ENCODE measurements at regions not wholly inside any gene's neighbourhood (a gene's known extent, or its start where the extent isn't known, plus 50 kb on each side); places are given as distances from the start of the nearest gene placed in this dataset.
"Not testable (repeated sequence)": the region's sequence is repeated elsewhere in the genome, so short reads cannot be mapped to it uniquely, and the experiment has no call there.

DNA sequence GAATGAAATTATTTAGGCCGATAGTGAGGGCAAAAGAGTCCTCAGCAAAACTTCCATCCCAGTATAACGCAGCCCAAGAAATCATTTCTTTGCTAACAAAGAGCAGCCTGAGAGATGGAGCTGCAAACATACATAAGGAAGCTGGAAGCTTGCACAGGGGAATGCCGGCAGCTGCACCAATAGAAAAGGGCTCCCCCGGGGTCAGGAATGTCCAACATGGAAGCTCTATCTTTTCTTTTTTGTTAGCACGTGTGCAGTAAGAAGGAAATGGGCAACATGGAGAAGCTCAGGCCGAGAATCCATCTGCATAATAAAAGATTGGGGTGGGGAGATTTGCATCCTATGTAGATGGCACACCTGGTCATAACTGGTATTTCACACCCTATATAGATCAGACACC lies 1363.5 kb upstream of the PCDH20 start:
- no peak for DNase-seq

DNA sequence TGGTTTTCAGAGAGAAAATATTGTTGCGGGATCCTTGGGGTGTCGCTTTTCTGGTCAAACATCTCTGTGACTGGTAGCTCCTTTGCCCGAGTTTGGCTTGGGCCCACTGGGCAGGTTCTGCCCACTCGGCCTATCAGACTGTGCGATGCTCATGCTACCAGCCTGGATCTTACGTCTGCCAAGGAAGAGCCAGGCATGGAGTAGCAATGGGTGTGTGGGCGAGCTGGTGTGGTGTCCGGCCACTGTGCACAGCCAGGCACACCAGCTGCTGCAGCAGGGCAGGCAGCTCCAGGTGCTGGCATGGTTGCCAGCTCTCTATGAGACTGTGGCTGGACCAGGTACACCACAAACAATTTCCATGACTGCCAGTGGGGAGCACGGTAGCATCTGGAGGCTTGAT lies 1351.8 kb upstream of the PCDH20 start:
- DNase-seq = no peak

DNA sequence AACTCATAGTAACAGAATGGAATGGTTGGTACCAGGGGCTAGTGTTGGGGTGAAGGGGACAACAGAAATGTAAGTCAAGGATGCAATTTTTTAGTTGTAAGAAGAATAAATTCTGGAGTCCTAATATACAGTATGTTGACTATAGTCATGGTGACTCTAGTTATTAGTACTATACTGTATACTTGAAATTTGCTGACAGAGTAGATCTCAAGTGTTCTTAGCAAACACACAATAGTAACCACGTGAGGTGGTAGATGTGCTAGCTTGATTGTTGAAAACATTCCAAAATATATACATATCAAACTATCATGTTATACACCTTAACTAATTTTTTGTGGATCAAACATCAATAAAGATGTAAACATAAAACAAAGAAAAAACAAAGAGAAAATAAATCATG lies 1345.1 kb upstream of the PCDH20 start:
- no peak for DNase-seq

DNA sequence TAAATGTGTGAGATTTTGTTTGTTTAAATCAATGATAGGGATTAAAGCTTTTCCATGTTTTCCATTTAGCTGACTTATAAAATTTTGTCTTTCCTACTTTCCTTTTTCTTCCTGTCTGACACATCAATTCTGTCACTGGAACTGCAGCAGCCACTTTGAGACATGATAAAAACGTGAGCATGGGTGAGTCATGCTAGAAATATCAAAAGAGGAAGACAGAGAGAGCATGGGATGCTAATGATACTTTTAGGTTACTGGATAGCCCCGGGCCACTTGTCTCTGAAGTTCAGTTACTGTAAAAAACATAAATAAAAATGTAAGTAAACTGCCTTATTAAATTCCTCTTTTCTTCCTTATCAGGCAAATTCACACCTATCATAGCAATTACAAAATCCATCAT lies 1332.0 kb upstream of the PCDH20 start:
- no peak for DNase-seq

DNA sequence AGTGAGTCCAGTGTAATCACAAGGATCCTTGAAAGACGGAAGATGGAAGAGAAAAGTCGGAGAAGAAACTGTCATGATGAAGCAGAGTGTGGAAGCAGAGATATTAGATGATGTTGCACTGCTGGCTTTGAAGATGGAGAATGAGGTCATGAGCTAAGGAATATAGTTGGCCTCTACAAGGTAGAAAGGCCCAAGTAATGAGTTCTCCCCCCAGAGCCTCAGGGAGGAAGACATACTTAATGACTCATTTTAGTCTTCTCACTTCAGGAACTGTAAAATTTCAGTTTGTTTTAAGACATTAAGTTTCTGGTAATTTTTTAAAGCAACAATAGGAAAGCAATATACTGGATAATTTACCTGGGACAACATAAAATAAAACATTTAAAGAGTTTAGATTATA lies 1331.5 kb upstream of the PCDH20 start:
- no peak for DNase-seq

DNA sequence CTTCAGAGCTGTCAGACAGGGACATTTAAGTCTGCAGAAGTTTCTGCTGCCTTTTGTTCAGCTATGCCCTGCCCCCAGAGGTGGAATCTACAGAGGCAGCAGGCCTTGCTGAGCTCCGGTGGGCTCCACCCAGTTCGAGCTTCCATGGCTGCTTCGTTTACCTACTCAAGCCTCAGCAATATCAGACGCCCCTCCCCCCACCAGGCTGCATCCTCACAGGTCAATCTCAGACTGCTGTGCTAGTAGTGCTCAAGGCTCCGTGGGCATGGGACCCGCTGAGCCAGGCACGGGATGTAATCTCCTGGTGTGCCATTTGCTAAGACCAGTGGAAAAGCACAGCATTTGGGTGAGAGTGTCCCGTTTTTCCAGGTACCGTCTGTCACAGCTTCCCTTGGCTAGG lies 1314.1 kb upstream of the PCDH20 start:
- DNase-seq = not testable (repeated sequence)

DNA sequence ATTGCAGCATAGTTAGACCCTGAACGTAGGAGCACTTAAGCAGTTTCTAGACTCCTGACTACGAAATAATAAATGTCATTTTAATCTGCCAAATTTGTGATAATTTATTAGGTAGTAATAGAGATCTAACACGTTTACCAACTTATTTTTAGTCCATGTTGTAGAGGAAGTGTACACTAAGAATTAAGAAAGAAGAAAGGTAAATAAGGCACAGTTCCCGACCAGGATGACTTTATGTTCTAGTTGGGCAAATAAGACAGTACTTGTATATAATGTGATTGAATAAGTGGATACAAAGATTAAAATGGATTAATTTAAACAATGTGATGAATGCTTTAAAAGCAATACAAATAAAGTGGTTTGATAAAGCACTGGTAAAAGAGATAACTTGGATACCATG lies 1306.2 kb upstream of the PCDH20 start:
- DNase-seq = no peak

DNA sequence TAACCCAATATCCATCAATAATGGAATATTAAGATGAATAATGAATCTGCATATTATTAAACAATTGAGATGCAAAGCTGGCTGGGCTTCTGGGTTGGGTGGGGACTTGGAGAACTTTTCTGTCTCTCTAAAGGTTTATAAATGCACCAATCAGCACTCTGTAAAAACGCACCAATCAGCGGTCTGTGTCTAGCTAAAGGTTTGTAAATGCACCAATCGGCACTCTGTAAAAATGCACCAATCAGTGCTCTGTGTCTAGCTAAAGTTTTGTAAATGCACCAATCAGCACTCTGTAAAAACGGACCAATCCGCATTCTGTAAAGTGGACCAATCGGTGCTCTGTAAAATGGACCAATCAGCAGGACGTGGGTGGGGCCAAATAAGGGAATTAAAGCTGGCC lies 1296.3 kb upstream of the PCDH20 start:
- not testable (repeated sequence) for DNase-seq

DNA sequence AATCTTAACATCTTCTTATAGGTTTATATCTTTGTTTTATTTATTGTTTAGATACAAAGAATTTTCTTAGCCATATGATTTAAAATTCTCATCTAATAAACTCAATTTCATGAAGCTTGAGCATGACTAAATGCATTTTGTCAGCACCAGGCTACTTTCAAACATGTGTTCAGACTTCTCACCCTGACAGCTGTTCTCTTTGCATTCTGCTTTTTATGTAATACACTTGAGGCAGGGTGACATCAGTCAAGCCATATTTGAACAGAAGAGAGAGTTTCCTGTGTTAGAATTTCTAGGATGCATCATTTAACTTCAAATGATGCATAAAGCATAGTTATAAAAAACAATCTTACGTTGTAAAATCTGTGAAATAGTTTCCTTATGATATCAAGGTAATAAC lies 1295.1 kb upstream of the PCDH20 start:
- no peak for DNase-seq

DNA sequence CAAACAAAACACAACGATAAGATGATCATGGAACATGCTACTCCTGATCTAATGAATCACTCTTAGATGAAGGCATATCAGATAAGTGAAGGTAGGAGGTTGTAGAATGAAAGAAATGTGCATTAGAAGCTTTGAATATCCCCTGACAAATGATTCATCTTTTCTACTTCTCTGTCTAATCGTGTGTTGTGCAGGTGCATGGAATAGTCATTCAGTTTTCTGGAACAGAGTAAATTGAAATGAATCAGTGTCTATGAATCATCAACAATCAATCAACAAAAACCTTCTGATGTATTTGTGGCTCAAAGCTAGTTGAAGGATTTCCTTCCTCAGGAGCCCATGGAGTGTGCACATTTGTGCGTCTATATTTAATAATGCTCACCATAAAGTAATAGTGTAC lies 1290.4 kb upstream of the PCDH20 start:
- DNase-seq = no peak

DNA sequence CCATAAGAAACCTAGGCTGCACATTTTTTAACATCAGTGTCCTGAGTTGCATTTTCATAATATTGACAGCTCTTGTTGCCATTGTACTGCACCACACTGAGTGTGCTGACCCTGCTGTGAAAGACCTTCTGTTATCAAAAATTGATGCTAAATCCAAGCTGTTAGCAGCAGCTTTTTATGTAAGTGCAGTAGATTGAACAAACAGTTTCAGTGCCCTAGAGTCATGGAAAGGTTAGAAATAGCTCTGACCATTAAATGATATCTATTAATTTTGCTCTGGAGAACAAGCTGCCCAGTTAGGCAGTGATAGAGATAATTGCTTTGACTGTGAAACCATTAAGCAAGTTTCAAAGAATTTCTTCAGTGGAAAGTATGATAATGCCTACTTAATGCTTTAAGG lies 1289.2 kb upstream of the PCDH20 start:
- DNase-seq = no peak

DNA sequence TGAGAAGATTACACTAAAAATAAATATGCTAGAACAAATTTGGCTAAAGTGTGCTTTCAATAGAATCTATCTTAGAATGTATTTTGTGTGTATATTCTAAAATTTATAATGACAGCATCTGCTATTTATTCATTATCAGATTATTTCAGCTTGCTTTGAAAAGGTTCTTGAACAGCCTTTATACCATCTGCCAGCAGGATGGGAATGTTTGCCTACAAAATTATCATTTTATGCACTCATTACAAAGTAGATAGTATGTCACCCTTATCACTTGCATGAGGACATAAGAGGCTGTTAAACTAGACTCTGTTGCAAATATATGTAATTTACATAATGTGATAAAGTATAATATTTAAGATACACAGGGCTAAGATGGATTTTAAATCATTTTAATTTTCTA lies 1286.9 kb upstream of the PCDH20 start:
- DNase-seq = no peak

DNA sequence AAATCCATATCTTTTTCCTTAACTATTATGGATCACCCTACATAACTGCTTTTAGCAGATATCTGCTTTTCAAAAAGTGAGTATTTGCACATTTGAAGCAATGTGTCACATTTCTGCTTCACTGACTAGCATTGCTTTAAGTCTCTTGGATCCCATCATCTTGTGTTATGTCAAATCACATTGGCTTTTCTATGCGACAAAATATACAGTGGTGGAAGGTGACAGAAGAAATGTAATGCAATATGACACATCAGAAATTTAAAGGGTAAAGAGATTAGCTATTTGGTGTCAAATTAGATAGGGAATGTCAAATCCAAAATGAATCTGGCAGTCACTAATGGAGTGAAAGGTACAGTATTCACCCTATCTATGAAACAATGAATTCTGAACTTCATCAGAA lies 1282.1 kb upstream of the PCDH20 start:
- no peak for DNase-seq

DNA sequence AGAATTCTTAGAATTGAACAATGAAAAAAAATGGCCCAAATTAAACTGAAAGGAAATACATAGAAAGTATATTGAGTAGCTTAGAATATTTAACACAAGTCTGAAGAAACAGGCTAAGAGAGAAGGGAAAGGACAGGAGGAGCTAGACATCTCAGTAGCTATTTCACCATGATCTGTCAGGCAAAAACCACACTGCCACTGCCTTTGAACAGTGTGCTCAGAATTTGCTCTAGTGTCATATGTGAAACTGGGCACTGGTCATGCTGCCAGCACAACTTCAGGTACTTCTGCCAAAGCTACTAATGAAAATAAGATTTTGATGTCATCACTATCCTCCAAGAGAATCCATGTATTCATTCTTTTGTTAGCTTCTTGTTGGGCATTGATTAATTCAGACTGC lies 1280.8 kb upstream of the PCDH20 start:
- DNase-seq = no peak

DNA sequence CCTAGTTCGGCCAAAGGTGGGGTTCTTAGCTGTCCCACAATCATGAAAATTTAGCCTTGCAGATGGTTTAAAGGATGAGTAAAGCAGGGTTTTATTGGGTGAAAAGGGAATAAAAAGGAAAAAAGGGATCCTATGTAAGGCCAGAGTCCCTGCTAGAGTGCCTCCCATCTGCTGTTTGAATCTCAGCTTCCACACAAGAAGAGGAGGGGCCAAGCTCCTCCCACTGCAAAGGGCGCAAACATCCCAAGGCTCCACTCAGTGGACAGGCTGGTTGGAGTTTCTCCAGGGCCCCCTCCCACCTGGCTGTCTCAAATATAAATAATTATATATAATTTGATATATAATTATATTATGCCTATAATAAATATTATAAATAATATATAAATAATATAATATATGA lies 1272.1 kb upstream of the PCDH20 start:
- DNase-seq = no peak

DNA sequence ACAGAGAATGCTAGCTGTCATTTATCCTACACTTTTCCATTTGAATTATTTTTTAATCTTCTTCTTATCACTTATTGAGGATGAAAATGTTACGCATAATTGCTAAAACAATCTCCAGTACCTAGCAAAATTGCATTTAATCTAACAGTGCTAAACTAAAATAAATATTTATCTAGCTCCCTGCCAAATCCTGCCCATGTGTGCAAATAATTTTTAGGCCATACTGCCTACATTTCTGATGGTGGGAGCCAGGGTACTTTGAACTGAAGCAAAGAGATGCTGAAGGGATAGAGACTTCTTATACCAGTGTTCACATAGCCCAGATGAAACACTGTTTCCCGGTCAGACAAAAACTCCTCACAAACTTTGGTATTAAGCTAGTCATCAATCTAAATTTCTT lies 1268.7 kb upstream of the PCDH20 start:
- DNase-seq = no peak

DNA sequence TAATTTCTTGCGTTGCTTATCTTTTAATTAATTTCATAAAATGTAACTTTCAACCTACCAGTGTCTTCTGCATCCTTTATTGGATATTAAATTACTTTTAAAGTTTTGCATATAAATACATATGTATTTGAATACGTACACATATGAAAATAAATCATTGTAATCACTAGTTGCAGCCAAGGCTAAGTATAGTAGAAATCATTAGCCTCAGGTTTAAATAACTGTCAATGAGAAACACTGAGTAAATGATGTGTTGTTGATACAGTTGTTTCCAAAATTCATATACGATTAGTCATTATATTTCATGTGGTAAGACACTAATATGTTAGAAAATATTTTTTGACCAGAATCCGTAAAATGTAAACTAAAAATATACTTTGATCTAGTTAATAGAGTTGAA lies 1267.1 kb upstream of the PCDH20 start:
- DNase-seq = no peak

DNA sequence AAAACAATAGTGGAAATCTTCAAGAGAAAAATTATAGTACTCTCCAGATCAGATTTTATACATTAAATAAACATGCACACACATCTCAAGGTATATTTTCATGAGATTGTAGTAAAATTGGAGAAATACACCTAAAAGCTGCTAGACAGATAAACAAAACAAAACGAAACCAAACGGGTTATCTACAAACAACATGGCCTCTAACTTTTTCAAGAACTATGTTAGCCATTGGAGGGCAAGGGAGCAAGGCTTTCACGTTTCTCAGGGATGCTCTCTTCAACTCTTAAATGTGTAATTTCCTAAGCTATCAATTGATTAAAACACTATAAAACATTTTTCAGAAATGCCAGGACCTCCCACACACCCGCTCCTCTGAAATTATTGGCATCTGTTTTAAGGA lies 1262.4 kb upstream of the PCDH20 start:
- DNase-seq = no peak

DNA sequence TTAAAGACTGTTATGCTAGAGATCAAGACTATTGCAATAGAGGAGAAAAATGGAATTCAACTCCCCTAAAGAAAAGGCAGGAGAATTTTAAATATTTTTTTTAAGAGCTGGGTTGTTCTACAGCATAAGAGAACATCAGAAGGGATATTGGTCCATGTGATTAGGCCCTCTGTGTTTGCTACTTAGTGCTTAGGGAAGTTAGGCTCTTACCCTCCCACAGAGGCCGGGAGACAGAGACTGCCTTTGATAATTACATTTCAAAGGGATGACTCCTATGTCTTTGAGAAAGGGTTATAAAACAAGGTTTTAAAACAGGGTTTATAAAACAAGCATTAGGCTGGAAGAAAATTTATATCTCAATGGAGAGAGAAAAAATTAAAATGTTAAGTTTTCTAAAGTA lies 1248.1 kb upstream of the PCDH20 start:
- no peak for DNase-seq

DNA sequence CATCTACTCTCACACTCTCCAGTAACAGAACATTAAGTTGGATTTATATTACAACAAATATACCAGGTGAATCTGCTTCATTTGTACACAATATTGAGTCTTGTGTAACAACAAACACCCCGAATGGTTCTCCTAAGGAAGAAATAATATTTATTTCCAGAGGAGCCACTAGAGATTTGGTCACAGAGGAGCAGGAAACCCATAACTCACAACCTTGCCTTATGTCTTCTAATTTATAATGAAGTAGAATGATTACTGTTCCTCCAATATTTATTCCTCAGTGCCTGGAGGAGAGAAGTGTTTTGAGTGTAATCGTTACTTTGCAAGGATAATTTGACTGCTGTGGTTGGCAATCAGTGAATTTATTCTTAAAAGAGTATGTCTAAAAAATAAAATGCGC lies 1243.7 kb upstream of the PCDH20 start:
- DNase-seq = no peak

DNA sequence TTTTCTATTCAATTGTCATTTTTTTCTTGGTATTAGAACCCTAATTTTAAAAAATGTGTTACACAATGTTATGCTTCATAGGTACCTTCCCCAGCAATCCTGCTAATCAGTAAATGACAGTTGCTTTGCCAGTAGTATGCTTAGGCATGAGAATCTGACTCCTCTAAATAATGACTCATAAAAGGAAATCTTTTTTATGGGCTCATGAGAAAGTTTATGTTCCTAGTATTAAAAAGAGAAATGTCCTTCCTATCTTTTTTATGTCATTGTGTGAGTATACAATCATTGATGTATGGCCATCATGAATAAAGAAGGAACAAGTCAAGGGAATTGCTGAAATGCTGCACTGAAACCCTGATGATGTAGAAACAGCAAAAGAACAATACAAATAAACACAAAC lies 1237.7 kb upstream of the PCDH20 start:
- DNase-seq = no peak

DNA sequence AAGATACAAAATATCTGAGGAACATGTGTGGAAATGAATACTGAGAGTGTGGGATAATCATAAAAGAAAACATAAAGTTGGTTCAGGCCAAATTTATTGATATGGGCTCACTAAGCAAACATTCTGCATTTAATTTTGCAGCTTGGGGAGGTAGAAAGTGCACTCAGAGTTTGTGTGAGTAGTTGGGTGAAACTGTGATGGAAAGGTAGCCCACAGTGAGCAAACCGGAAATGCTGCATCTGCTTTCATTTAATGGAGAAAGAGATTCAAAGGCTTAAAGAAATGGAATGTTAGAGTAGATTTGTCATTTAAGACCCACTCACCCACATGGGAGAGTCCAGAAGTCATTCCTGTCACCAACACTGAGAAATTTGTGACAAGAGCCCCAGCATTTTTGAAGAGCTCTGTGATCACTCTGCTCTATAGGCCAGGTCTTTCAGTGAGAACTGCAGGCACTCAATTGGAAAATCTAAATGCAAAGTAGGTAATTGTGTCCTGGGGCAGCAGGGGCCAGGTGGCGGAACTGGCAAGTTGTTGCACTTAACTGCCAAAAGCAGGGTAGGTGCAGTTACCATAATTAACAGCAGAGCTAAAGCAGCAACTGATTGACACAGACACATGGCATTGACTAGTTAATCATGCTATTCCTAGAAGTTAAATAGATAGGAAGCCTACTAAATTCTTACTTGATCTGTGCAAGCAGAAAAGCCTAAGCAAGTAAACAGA lies 1228.3 kb upstream of the PCDH20 start:
- DNase-seq = no peak

DNA sequence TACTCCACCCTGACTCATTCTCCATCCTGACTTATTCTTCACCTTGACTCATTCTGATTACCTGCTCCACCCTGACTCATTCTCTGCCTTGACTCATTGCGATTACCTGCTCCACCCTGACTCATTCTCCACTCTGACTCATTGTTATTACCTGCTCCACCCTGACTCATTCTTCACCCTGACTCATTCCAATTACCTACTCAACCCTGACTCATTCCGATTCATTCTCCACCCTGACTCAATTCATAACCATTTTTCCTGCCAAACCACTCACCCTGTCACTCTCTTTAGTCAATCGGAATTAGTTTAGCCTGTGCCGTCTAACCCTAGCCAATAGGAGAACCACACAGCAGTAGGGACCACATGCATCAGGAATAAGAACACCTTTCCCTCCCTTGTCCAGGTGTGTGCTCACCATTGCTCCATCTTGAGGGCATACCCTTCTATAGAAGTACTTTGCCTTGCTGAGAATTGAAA lies 1227.4 kb upstream of the PCDH20 start:
- DNase-seq = no peak

DNA sequence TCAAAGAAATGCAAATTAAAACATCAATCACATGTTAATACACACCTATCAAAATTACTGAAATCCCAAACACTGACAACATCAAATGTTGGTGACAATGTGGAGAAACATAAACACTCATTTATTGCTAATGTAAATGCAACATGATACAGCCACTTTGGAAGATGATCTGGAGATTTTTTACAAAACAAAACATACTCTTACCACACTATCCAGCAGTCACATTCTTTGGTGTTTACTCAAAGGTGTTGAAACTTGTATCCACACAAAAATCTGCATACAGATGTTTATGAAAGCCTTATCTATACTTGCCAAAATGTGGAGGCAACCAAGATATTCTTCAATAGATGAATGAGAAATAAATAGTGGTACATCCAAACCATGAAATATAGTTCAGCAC lies 1219.5 kb upstream of the PCDH20 start:
- no peak for DNase-seq

DNA sequence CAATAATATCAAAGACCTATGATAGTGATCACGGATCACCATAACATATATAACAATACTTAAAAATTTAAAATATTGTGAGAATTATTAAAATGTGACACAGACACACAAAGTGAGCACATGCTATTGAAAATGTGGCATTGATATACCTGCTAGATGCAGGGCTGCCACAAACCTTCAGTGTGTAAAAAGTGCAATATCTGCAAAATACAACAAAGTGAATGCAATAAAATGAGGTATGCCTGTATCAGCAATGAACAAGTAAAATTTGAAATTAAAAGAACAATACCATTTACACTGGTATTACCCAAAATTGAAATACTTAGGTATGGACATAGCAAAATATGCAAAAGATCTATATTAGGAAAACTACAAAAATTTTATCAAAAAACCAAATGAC lies 1217.8 kb upstream of the PCDH20 start:
- DNase-seq = no peak

DNA sequence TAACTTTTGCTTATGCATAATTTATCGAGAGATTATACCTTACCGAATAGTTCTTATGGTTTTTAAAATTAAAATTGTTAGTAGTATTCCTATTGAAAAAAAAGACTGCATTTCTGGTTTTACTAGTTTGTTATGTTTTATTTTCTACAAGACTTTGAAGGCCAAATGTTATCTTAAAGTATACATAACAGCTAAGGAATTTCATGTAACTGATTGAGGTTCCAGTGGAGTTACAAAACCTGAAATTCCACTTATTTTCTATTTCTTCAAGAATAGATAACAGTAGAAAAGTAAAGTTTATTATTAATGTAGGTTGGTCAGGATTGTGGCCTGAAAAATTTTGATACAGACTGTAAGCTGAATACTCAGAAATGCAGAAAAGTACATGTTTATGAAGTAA lies 1216.0 kb upstream of the PCDH20 start:
- DNase-seq = no peak
